ENCODE measurements at regions not wholly inside any gene's neighbourhood (a gene's known extent, or its start where the extent isn't known, plus 50 kb on each side); places are given as distances from the start of the nearest gene placed in this dataset.

- H3K4me1 Mint-ChIP-seq (ENCODE audit: unreplicated experiment) = peaks cover 4% of the 10 kb centered on the region
- H3K4me3 Mint-ChIP-seq (ENCODE audit: unreplicated experiment) = no peak overlapping the region
- no peak for DNase-seq (ENCODE audit: low spot score)
- no peaks in the 10 kb centered on the region for H3K9me3 Mint-ChIP-seq (ENCODE audit: unreplicated experiment)
- H3K27me3 Mint-ChIP-seq (ENCODE audit: unreplicated experiment) = no peaks in the 10 kb centered on the region
- no peak for TF ChIP-seq CTCF (IDR thresholded peaks at IDR 0.05; ENCODE audit: unreplicated experiment)
- H3K27ac Mint-ChIP-seq (ENCODE audit: unreplicated experiment) = no peak overlapping the region
- no peaks in the 10 kb centered on the region for H3K36me3 Mint-ChIP-seq (ENCODE audit: low read depth, unreplicated experiment)
Measured at GRCh38 chr7:25678215-25678614, 449.9 kb upstream of the NPVF start.

- H3K4me3 Mint-ChIP-seq (ENCODE audit: unreplicated experiment) = no peak overlapping the region
- H3K9me3 Mint-ChIP-seq (ENCODE audit: unreplicated experiment) = no peaks in the 10 kb centered on the region
- H3K36me3 Mint-ChIP-seq (ENCODE audit: low read depth, unreplicated experiment) = no peaks in the 10 kb centered on the region
- H3K4me1 Mint-ChIP-seq (ENCODE audit: unreplicated experiment) = peaks cover 4% of the 10 kb centered on the region
- no peaks in the 10 kb centered on the region for H3K27me3 Mint-ChIP-seq (ENCODE audit: unreplicated experiment)
- no peak overlapping the region for H3K27ac Mint-ChIP-seq (ENCODE audit: unreplicated experiment)
- no peak for TF ChIP-seq CTCF (IDR thresholded peaks at IDR 0.05; ENCODE audit: unreplicated experiment)
- DNase-seq (ENCODE audit: low spot score) = no peak
Measured at GRCh38 chr7:25680636-25681035, 452.4 kb upstream of the NPVF start.

GRCh38 chr7:25684360-25684759 is 456.1 kb upstream of the NPVF start:
- no peak overlapping the region for H3K27ac Mint-ChIP-seq (ENCODE audit: unreplicated experiment)
- no peaks in the 10 kb centered on the region for H3K9me3 Mint-ChIP-seq (ENCODE audit: unreplicated experiment)
- no peaks in the 10 kb centered on the region for H3K36me3 Mint-ChIP-seq (ENCODE audit: low read depth, unreplicated experiment)
- H3K4me3 Mint-ChIP-seq (ENCODE audit: unreplicated experiment) = no peak overlapping the region
- DNase-seq (ENCODE audit: low spot score) = no peak
- no peak for TF ChIP-seq CTCF (IDR thresholded peaks at IDR 0.05; ENCODE audit: unreplicated experiment)
- H3K27me3 Mint-ChIP-seq (ENCODE audit: unreplicated experiment) = no peaks in the 10 kb centered on the region
- H3K4me1 Mint-ChIP-seq (ENCODE audit: unreplicated experiment) = peaks cover 9% of the 10 kb centered on the region

- Mint-ChIP-seq H3K27me3 (ENCODE audit: unreplicated experiment) (no peaks in the 10 kb centered on the region), H3K27ac (ENCODE audit: unreplicated experiment) (no peak overlapping the region), H3K4me3 (ENCODE audit: unreplicated experiment) (no peak overlapping the region), H3K36me3 (ENCODE audit: low read depth, unreplicated experiment) (no peaks in the 10 kb centered on the region), H3K9me3 (ENCODE audit: unreplicated experiment) (no peaks in the 10 kb centered on the region), H3K4me1 (ENCODE audit: unreplicated experiment) (peaks cover 9% of the 10 kb centered on the region)
- TF ChIP-seq CTCF (IDR thresholded peaks at IDR 0.05; ENCODE audit: unreplicated experiment) = no peak
- DNase-seq (ENCODE audit: low spot score) = no peak
Measured at GRCh38 chr7:25686493-25686892, 458.2 kb upstream of the NPVF start.

- Mint-ChIP-seq H3K27me3 (ENCODE audit: unreplicated experiment) (peaks cover 1% of the 10 kb centered on the region), H3K4me1 (ENCODE audit: unreplicated experiment) (no peaks in the 10 kb centered on the region), H3K4me3 (ENCODE audit: unreplicated experiment) (no peak overlapping the region), H3K9me3 (ENCODE audit: unreplicated experiment) (no peaks in the 10 kb centered on the region), H3K36me3 (ENCODE audit: low read depth, unreplicated experiment) (no peaks in the 10 kb centered on the region), H3K27ac (ENCODE audit: unreplicated experiment) (no peak overlapping the region)
- no peak for DNase-seq (ENCODE audit: low spot score)
- TF ChIP-seq CTCF (IDR thresholded peaks at IDR 0.05; ENCODE audit: unreplicated experiment) = no peak
Measured at GRCh38 chr7:25694211-25694610, 457.8 kb upstream of the NFE2L3 start.
